ENCODE measurements at regions not wholly inside any gene's neighbourhood (a gene's known extent, or its start where the extent isn't known, plus 50 kb on each side); places are given as distances from the start of the nearest gene placed in this dataset.

- intact Hi-C loops (cut with DNase I), result no loop called here
- TF ChIP-seq, protein P1, sequence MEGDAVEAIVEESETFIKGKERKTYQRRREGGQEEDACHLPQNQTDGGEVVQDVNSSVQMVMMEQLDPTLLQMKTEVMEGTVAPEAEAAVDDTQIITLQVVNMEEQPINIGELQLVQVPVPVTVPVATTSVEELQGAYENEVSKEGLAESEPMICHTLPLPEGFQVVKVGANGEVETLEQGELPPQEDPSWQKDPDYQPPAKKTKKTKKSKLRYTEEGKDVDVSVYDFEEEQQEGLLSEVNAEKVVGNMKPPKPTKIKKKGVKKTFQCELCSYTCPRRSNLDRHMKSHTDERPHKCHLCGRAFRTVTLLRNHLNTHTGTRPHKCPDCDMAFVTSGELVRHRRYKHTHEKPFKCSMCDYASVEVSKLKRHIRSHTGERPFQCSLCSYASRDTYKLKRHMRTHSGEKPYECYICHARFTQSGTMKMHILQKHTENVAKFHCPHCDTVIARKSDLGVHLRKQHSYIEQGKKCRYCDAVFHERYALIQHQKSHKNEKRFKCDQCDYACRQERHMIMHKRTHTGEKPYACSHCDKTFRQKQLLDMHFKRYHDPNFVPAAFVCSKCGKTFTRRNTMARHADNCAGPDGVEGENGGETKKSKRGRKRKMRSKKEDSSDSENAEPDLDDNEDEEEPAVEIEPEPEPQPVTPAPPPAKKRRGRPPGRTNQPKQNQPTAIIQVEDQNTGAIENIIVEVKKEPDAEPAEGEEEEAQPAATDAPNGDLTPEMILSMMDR (IDR thresholded peaks at IDR 0.05), result no peak
- Histone ChIP-seq H3K27me3 (no peaks in the 10 kb centered on the region), H3K27ac (no peak overlapping the region), H3K9me3 (no peaks in the 10 kb centered on the region), H3K4me1 (no peaks in the 10 kb centered on the region), H3K4me3 (no peak overlapping the region), H3K36me3 (no peaks in the 10 kb centered on the region)
- no peak for DNase-seq
- ATAC-seq, result peak; percentile 44
Measured at GRCh38 chr2:160687629-160688028, 194.0 kb upstream of the RBMS1 start.

GRCh38 chr2:160689441-160689840 is 195.8 kb upstream of the RBMS1 start:
- TF ChIP-seq, protein P1 (IDR thresholded peaks at IDR 0.05), result no peak
- intact Hi-C loops (cut with DNase I), result no loop called here
- no peaks in the 10 kb centered on the region for H3K9me3 ChIP-seq
- no peak overlapping the region for H3K27ac ChIP-seq
- ATAC-seq (no peak), DNase-seq (no peak)
- H3K36me3 ChIP-seq, result no peaks in the 10 kb centered on the region
- H3K27me3 ChIP-seq, result no peaks in the 10 kb centered on the region
- H3K4me1 ChIP-seq, result no peaks in the 10 kb centered on the region
- no peak overlapping the region for H3K4me3 ChIP-seq

GRCh38 chr2:160694221-160694620 is 200.6 kb upstream of the RBMS1 start:
- TF ChIP-seq, protein P1 (IDR thresholded peaks at IDR 0.05), result no peak
- ATAC-seq, result no peak
- H3K9me3 ChIP-seq, result no peaks in the 10 kb centered on the region
- no peak overlapping the region for H3K27ac ChIP-seq
- intact Hi-C loops (cut with DNase I), result no loop called here
- no peaks in the 10 kb centered on the region for H3K4me1 ChIP-seq
- H3K27me3 ChIP-seq, result no peaks in the 10 kb centered on the region
- H3K36me3 ChIP-seq, result no peaks in the 10 kb centered on the region
- DNase-seq, result no peak
- no peak overlapping the region for H3K4me3 ChIP-seq

- H3K4me3 ChIP-seq, result no peak overlapping the region
- no peaks in the 10 kb centered on the region for H3K9me3 ChIP-seq
- DNase-seq (no peak), ATAC-seq (no peak)
- no peaks in the 10 kb centered on the region for H3K36me3 ChIP-seq
- no peaks in the 10 kb centered on the region for H3K4me1 ChIP-seq
- intact Hi-C loops (cut with DNase I), result no loop called here
- H3K27me3 ChIP-seq, result no peaks in the 10 kb centered on the region
- no peak overlapping the region for H3K27ac ChIP-seq
- TF ChIP-seq, protein P1 (IDR thresholded peaks at IDR 0.05), result no peak
Measured at GRCh38 chr2:160694631-160695030, 201.0 kb upstream of the RBMS1 start.

DNA sequence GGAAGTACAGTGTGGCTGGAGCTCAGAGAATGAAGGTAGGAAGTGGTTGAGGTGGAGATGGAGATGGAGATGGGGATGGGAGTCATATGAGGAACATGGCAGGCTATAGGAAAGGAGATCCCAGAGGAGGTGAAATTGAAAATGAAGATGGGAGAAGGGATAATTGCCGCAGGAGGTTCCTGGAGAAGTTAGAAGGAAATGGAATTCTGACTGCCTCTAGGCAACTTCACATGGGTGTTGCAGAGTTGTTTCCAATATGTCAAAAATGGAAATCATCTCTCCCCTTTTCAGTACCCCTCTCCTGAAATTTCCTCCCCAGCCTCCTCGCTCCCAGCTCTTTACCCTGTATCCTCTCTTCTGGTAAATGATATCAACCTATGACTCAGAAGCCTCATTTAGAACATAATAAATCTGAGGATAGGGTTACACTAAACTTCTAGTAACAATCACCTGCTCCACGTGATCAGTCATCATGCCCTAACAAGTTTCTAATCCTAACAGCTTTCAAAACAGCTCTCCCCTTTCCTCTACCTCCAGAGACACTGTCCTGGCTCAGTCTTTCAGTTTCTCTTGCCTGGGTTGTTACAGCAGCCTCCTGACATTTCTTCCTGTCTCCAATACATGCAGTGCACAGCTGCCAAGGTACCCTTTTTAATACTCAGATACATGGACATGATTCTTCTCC is 201.9 kb upstream of the RBMS1 start:
- DNase-seq (no peak), ATAC-seq (no peak)
- Histone ChIP-seq H3K9me3 (no peaks in the 10 kb centered on the region), H3K36me3 (no peaks in the 10 kb centered on the region), H3K4me3 (no peak overlapping the region), H3K27ac (no peak overlapping the region), H3K27me3 (no peaks in the 10 kb centered on the region), H3K4me1 (no peaks in the 10 kb centered on the region)
- TF ChIP-seq, protein P1 (IDR thresholded peaks at IDR 0.05), result no peak
- intact Hi-C loops (cut with DNase I), result no loop called here
